ENCODE measurements at regions not wholly inside any gene's neighbourhood (a gene's known extent, or its start where the extent isn't known, plus 50 kb on each side); places are given as distances from the start of the nearest gene placed in this dataset.

DNA sequence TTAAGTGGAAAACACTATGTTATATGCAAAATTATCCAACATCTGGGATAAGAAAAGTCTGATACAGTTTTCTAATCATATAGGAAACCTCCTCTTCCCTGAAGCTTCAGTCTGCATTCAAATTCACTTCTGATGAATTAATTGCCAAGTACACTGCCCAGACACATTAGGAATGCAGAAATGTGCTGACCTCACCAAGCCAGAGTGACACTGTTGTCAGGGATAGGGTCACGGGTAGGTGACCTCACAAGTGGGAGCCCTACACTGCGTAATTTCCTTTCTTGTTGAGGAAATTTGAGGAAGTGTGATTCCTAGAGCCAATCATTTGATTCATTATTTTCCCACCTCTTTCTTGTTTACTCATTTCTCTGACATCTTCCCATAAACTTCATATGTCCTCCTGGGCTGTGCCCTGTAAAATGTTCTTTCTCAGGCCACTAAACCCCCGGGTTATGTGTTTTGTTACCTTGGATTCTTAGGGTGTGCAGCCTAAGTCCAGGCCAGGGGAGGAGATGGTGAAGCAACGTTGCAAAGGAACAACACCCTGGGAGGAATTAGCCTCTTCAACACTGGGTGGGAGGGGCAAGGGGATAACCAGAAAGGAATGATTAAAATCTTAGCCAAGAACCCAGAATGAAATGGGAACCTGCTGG lies 411.9 kb downstream of the MTRR start:
- Mint-ChIP-seq H3K36me3 (no peaks in the 10 kb centered on the region), H3K4me3 (no peak overlapping the region), H3K27me3 (ENCODE audit: low read depth) (peaks cover 10% of the 10 kb centered on the region), H3K27ac (no peak overlapping the region), H3K4me1 (no peaks in the 10 kb centered on the region), H3K9me3 (peaks cover 9% of the 10 kb centered on the region)
- no peak for DNase-seq (ENCODE audit: low spot score in 2 of 2, unreplicated experiment in 2 of 2)
- TF ChIP-seq, protein P1, sequence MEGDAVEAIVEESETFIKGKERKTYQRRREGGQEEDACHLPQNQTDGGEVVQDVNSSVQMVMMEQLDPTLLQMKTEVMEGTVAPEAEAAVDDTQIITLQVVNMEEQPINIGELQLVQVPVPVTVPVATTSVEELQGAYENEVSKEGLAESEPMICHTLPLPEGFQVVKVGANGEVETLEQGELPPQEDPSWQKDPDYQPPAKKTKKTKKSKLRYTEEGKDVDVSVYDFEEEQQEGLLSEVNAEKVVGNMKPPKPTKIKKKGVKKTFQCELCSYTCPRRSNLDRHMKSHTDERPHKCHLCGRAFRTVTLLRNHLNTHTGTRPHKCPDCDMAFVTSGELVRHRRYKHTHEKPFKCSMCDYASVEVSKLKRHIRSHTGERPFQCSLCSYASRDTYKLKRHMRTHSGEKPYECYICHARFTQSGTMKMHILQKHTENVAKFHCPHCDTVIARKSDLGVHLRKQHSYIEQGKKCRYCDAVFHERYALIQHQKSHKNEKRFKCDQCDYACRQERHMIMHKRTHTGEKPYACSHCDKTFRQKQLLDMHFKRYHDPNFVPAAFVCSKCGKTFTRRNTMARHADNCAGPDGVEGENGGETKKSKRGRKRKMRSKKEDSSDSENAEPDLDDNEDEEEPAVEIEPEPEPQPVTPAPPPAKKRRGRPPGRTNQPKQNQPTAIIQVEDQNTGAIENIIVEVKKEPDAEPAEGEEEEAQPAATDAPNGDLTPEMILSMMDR (IDR thresholded peaks at IDR 0.05; ENCODE audit: unreplicated experiment): no peak

DNA sequence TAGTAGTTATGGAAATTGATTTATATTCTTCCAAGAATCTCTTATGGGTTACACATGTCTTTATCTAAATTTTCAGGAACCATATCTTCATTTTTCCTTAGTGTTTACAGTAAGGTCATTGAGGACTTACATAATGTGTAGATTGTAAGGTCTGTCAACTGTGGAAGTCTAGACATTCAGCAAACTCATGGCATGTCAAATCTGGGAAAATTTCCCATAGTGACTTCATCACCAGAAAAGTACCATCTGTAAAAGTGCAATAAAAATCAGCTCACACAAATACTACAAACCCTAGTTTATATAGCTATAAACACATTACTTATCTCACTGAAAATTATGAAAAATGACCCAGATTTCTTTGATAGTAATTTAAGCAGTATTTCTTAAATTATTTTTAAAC lies 419.4 kb downstream of the MTRR start:
- TF ChIP-seq, protein P1 (IDR thresholded peaks at IDR 0.05; ENCODE audit: unreplicated experiment): no peak
- Mint-ChIP-seq H3K4me1 (no peaks in the 10 kb centered on the region), H3K4me3 (no peak overlapping the region), H3K36me3 (no peaks in the 10 kb centered on the region), H3K9me3 (peaks cover 8% of the 10 kb centered on the region), H3K27me3 (ENCODE audit: low read depth) (peaks cover 7% of the 10 kb centered on the region), H3K27ac (no peak overlapping the region)
- no peak for DNase-seq (ENCODE audit: low spot score in 2 of 2, unreplicated experiment in 2 of 2)

DNA sequence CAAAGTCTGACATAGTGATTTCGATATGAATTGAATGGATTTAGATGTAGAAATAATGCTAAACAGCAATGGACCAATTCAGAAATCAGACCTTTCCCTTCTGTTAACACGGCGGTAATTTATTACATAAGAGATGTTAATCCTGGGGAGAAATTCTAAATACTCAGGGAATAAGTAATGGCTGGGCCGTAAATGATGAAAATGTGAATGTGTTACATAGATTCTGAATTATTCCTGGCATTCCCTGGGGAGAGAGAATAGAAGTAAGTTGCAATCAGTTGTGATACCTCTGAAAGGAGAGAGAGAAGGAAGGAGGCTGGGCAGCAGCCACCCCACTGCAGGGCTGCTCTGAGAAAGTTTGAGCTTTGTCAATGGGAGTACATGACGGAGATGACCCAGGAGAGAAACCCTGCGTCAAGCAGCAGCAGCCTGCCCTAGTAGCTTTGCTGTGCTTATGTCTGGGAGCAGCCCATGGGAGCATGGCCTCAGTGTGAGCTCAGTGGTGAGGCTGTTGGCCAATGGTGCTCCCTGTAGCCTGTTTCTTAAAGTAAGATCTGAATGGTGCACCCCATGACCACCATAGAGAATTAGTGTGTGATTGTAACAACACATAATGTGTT lies 420.1 kb downstream of the MTRR start:
- H3K27me3 Mint-ChIP-seq (ENCODE audit: low read depth): peaks cover 7% of the 10 kb centered on the region
- H3K4me3 Mint-ChIP-seq: no peak overlapping the region
- peaks cover 10% of the 10 kb centered on the region for H3K9me3 Mint-ChIP-seq

GRCh38 chr5:8289779-8290178 lies 420.8 kb downstream of the MTRR start:
- Mint-ChIP-seq H3K4me3 (no peak overlapping the region), H3K4me1 (no peaks in the 10 kb centered on the region)
- TF ChIP-seq, protein P1 (IDR thresholded peaks at IDR 0.05; ENCODE audit: unreplicated experiment): no peak

More for the DNA sequence above, 420.1 kb downstream of the MTRR start:
- H3K36me3 Mint-ChIP-seq: no peaks in the 10 kb centered on the region
- TF ChIP-seq, protein P1 (IDR thresholded peaks at IDR 0.05; ENCODE audit: unreplicated experiment): no peak
- H3K4me1 Mint-ChIP-seq: no peaks in the 10 kb centered on the region
- no peak overlapping the region for H3K27ac Mint-ChIP-seq
- DNase-seq (ENCODE audit: low spot score in 2 of 2, unreplicated experiment in 2 of 2): no peak

GRCh38 chr5:8290721-8291120 lies 421.8 kb downstream of the MTRR start:
- no peak overlapping the region for H3K27ac Mint-ChIP-seq
- TF ChIP-seq, protein P1 (IDR thresholded peaks at IDR 0.05; ENCODE audit: unreplicated experiment): no peak
- no peaks in the 10 kb centered on the region for H3K36me3 Mint-ChIP-seq
- no peak for DNase-seq (ENCODE audit: low spot score in 2 of 2, unreplicated experiment in 2 of 2)
- H3K27me3 Mint-ChIP-seq (ENCODE audit: low read depth): peaks cover 2% of the 10 kb centered on the region
- no peaks in the 10 kb centered on the region for H3K4me1 Mint-ChIP-seq
- H3K9me3 Mint-ChIP-seq: peaks cover 4% of the 10 kb centered on the region
- no peak overlapping the region for H3K4me3 Mint-ChIP-seq

More at GRCh38 chr5:8289779-8290178, 420.8 kb downstream of the MTRR start:
- no peak for DNase-seq (ENCODE audit: low spot score in 2 of 2, unreplicated experiment in 2 of 2)
- Mint-ChIP-seq H3K27ac (no peak overlapping the region), H3K9me3 (peaks cover 6% of the 10 kb centered on the region), H3K27me3 (ENCODE audit: low read depth) (peaks cover 7% of the 10 kb centered on the region), H3K36me3 (no peaks in the 10 kb centered on the region)
